GM19328 (cell line): ENCODE measurements at regions not wholly inside any gene's neighbourhood (a gene's known extent, or its start where the extent isn't known, plus 50 kb on each side); places are given as distances from the start of the nearest gene placed in this dataset.

Experiments
- ATAC-seq: cut with Tn5 transposase; IDR thresholded peaks from one replicate; pipeline ENCODE4 v1.9.1; 2021; ENCODE audit warnings: mild to moderate bottlenecking, moderate library complexity; ENCODE audit not compliant: unreplicated experiment

DNA sequence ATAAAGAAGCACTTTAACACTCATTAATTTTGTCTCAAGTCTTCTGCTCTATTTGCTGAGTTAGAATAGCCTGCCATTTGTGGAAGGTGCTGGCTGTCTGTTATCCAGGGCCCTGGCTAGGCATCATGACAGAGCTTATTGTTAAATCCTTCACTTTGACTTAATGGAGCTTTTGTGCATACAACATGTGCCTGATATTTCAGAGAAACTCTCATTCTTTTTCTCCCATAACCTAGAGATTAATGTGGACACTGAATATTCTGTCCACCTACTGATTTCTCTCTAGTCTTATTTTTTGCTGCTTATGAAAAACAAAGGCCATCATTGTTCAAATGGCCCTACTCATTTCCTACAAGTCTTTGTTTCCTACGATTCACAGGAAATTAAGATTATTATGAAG lies 383.1 kb upstream of the HTR2A start:
- no peak for ATAC-seq

DNA sequence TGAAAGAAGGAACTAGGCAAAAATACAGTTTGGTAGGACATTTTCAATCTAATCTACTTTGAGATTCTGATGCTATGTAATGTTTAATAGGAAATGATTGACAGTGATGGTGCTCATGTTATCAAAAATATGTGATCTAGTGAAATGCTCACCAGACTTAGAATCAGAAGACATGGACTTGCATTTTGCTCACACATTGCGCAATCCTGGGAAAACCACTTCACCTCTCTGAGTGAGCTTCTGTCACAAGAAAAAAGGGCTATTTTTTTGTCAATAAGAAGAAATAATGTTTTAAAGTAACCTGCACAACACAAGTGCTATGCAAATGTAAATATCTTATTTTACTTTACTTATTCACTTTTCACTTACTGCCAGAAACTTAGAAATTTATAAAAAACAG lies 380.9 kb upstream of the HTR2A start:
- ATAC-seq: no peak

- ATAC-seq: no peak
Measured at GRCh38 chr13:47268270-47268669, 371.4 kb upstream of the HTR2A start.

- no peak for ATAC-seq
Measured at GRCh38 chr13:47258384-47258783, 361.5 kb upstream of the HTR2A start.

GRCh38 chr13:47256618-47257017 lies 359.8 kb upstream of the HTR2A start:
- no peak for ATAC-seq

DNA sequence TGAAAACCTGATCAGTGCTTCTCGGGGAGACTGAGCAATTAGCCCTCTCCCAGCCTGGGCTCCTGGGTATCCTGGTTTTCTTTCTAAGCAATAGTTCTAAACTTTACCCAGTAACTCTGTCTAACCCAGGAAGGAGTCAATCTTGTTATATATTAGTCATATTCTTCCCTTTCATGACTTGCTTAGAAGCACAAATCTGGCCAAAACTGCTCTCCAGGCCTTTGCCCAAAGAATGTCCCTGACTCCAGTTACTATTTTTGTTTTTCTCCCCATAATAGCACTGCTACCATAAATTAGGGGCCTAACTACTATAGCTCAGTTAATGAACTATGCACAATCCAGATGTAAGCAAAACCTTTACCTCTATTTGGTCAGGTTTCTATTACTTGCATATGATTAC lies 355.8 kb upstream of the HTR2A start:
- ATAC-seq: no peak

- no peak for ATAC-seq
Measured at GRCh38 chr13:47251771-47252170, 354.9 kb upstream of the HTR2A start.

- ATAC-seq: no peak
Measured at GRCh38 chr13:47250146-47250545, 353.3 kb upstream of the HTR2A start.

DNA sequence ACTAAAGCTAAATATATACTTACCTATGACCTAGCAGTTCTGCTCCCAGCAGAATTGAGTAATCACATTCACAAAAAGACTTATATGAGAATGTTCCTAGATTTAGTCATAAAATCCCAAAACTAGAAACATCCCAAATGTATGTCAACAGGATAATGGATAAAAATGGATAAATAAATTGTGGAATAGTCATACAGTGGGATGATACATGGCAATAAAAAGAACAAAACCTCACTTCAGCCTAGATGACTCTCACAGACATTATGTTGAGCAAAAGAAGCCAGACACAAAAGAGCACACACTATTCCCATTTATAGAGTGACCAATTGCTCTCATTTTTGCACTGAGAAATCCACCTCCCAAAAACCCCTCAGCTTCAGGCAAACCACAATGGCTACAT lies 352.4 kb upstream of the HTR2A start:
- ATAC-seq: no peak

DNA sequence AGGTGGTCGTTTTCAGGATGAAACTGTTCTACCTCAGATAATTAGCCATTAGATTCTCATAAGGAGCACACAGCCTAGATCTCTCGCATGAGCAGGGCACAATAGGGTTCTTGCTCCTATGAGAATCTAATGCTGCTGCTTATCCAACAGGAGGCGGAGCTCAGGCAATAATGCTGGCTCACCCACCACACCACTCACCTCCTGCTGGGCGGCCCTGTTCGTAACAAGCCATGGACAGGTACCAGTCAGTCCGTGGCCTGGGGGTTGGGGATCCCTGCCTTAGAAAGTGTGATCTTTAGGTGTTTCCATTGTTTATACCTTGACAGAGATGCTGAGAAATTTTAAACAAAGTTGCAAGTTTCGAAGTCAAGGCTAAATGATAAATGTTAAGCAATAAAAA lies 344.6 kb upstream of the HTR2A start:
- no peak for ATAC-seq

GRCh38 chr13:47239025-47239424 lies 342.2 kb upstream of the HTR2A start:
- no peak for ATAC-seq

DNA sequence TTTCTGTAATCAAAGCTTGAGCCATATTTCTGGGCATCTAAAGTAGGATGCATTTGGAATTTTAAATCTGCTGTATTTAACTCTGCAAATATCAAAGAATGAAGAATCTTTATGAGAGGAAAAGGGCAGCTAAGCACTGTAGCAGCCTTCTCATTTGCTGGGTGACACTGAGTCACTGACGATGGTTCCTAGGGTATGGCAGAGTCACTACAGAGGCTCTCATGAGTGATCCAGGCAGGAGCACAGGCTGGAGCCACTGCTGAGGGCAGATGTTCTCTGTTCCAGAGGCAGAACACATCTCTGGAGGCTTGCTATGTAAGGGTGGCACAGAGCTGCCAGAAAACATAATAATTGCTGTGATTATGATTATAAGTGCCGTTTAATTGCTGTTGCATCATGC lies 340.7 kb upstream of the HTR2A start:
- ATAC-seq: no peak

GRCh38 chr13:47233734-47234133 lies 336.9 kb upstream of the HTR2A start:
- no peak for ATAC-seq

DNA sequence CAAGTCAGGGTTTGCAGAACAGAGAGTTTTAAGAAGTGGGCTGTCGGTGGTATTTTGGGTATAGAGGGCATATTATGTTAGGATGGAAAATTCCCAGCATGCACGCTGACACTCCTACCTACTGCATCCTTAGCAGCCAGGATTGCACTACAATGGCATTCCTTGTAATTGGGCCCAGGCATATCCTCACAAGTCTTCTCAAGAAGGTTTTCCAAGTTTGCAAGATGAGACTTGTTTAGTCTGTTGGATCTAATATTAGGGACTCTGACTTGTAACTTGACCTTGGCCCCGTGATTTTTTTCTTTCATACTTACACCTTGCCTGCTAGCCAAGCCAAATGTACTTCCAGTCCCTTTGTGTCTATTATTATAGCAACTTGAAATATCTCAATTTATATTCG lies 335.7 kb upstream of the HTR2A start:
- ATAC-seq: no peak

DNA sequence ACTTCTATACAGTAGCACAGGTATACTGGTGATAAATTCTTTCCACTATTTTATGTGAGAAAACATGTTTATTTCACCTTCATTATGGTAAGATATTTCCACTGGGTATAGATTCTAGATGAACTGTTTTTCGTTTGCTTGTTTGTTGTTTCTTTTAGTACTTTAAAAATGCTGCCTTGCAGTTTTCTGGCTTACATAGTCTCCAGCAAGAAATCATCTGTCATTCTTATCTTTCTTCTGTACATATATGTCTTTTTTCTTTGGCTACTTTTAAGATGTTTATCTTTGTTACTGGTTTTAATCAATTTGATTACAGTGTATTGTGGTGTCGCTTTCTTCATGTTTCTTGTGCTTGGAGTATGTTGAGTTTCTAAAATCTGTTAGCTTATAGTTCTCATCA lies 333.3 kb upstream of the HTR2A start:
- ATAC-seq: no peak

DNA sequence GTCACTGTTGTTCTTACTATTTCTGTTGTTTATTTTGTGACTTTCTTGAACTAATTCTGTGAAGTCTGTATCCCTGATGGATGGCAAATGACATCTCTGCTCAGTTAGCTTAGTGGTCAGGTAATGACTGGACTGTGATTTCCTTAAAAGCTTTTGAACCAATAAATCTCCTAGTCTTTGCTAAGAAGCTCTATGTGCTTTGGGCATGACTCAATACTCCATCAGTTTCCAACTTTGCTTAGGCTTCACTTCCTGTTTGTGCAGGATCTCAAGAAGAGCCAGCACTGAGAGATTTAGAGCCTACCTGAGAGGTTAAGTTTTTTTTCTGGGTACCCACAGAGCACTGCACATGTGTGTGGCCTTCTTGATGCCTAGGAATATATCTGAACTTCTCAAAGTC lies 329.7 kb upstream of the HTR2A start:
- ATAC-seq: no peak

- ATAC-seq: no peak
Measured at GRCh38 chr13:47220453-47221140, 323.7 kb upstream of the HTR2A start.

DNA sequence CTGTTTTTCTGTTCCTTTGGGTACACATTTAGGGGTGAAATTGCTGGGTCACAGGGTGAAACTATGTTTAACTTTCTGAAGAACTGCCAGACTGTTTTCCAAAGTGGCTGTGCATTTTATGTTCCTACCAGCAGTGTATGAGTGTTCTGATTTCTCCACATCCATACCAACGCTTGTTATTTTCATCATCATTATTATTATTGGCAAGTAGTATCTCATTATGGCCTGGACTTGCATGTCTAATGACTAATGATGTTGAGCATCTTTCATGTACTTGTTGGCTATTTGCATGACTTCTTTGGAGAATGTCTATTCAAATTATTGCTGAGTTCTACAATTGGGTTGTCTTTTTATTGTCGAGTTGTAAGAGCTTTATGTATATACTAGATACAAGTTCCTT lies 321.8 kb upstream of the HTR2A start:
- no peak for ATAC-seq

- ATAC-seq: no peak
Measured at GRCh38 chr13:47216176-47216822, 319.4 kb upstream of the HTR2A start.

DNA sequence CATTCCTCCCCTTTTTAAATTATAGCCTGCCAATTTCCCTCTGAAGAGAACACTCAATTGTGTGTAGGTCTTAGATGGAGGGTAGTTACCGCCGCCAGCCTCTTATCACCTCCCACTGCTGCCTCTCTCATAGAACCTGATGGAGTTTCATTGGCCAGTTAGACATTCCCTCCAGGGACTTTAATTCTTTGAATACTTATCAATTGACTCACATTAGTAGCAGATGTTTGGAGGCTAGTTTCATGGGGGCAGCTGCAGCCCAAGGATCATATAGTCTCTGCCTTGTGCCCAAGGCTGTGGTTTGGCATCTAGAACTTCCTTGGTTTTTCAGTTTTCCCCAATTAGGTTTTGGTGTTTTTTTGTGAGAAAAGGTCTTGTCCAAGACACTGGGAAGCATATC lies 318.9 kb upstream of the HTR2A start:
- no peak for ATAC-seq

DNA sequence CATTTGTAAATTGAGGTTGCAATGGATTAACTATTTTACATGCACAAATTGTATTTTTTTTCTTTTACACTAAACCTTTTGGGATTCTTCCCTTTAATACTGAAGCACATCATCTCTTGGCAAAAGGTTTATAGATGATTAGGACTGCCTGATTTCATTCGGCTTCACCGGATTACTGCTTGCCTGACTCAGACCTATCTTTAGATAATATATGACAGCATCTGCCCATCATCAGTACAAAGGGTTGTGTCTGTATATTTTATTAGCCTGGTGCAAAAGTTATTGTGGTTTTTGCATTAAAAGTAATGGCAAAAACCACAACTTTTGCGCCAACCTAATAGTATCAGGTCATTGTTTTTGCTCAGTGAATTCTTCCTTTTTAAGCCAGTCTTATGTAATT lies 316.2 kb upstream of the HTR2A start:
- ATAC-seq: no peak

- no peak for ATAC-seq
Measured at GRCh38 chr13:47211106-47211505, 314.3 kb upstream of the HTR2A start.

DNA sequence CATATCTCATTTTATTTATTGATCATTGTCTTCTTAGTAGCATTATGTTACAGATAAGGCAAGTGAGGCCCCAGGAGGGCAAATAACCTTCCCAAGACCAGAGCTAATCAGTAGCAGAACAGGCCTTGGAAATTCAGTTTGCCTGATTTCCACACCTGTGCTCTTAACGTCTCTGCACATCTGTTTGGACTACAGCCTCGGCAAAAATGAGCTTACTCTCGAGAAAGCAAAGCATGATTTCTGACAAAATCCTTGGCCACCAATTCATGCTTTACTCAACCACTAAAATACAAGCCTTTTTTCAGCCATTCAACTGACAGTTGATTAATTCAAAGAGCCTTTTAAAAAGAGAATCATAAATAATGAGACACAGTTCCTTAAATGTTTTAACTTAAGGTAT lies 309.3 kb upstream of the HTR2A start:
- no peak for ATAC-seq
